HG03064 (cell line): ENCODE measurements at regions not wholly inside any gene's neighbourhood (a gene's known extent, or its start where the extent isn't known, plus 50 kb on each side); places are given as distances from the start of the nearest gene placed in this dataset.

ENCODE experiments used
- ATAC-seq: cut with Tn5 transposase; IDR thresholded peaks from one replicate; pipeline ENCODE4 v1.9.1; 2021; ENCODE audit warnings: low read depth; ENCODE audit not compliant: unreplicated experiment

DNA sequence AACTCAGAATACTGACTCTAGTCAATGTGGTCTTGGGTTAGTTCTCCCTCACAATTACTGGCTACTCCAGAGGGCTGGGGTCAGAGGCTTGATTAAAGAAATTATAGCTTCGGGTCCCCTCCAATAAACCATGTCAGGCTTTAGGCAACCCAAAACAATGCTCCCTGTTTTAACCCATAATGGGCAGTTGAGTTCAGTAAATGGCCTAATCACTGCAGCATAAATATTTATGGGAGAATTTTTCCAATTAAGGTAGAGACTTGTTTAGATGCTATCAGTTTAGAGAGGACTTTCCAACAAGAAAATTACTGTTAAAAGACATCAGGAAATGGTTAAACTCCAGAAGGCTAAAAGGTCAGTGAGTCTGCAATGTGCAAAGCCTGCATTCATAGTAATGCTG, 389.2 kb upstream of the PRICKLE1 start:
- ATAC-seq = no peak

DNA sequence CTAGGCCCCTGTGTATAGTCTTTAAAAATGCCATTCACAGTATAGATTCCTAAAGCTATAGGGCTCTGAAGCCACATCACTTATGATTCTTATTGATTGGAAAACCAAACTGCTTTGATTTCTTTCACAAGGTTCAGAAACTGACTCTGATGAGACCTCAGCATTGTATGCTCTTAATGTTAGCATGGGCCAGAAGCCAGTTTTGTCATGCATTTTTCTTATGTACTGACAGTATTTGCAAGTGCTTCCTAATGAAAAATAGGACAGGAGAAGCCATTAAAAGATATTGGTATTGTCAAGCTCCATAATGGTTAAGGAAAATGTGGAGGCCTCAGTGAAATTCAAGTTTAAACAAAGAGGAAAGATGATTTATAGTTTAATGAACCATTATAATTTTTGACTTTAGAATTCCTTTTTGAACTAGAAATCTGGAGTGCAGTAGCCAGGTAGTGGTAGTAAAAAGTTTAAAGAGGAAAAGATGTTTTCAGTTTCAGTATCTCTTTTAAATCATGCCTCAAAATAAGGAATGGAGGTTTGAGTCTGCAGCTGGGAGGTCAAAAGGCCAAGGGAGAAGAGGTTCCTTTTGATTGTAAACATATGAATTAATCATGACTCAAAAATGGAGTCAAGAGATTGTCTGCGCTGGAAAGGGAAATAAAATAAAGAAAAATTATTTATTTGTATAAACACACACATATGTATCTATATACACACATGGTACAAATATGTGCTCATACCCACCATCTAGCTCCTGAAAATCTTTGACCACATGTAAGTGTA, 388.1 kb upstream of the PRICKLE1 start:
- ATAC-seq = no peak

DNA sequence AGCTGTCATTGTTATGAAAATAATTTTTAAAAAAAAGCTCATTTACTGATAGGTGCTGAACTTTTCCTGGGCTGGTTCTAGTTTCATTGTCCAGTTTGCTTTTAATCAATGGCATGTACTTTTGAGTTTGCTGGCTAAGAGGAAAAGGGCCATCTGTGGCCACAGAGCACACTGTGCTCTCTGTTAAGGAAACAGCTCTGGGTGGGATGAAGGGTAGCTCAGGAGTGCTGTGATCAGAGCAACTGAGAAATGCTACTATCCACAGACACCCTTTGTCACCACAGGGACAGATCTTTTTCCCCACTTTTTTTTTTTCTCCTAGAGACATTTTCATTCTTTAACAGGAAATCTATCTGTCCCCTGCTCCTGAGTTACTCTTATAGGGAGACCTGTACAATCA, 387.1 kb upstream of the PRICKLE1 start:
- no peak for ATAC-seq

DNA sequence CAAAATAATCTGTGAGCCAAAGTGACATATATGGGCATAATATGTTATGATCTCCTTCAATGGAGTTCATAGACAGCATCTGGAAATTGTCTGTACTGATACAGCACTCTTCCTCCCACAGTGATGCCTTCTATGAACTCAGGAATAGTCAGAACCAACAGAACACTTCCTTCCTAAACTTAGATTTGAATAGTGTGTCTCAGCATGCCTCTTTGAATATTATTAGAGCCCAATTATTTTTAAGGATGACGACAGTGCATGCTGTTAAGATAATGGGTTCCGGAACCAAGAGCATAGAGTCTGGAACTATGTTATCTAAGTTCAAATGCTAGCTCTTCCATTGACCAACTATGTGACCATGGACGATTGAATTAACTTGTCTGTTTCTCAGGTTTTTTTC, 386.6 kb upstream of the PRICKLE1 start:
- ATAC-seq = no peak

DNA sequence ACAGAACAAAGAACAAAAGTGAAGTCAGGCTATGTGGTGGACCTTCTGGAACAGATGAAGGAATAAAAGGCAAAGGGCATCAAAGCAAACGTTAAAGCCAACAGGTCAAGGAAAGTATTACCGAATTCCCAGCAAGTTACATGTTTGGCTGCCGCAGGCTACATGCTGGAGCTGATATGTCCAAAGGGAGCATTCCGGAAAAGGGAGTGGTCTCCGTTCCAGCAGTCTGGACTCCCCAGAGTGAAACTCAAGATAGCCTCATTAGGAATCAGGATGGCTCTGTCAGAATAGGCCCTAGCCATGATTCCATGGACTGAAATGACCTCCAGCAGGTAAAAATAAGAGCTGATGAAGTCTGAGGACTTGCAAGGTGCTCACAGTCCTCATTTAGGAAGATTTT, 379.8 kb upstream of the PRICKLE1 start:
- ATAC-seq = no peak

DNA sequence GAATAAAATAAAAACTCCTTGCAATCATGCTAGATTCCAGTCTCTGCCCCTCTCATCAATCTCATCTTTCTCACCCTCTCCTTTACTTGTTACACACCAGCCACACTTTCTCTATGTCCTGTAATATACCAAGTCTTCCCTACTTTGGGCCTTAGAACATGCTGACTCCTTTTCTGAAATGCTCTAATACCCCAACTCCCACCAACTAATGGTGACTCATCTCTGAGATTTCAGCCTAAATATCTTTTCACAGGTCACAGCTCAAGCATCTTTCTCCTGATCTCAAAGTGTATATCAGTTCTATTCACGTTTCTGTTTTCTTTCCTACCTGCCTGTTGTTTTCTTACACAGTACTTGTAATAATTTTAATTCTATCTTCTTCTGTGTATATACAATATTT, 378.9 kb upstream of the PRICKLE1 start:
- no peak for ATAC-seq

DNA sequence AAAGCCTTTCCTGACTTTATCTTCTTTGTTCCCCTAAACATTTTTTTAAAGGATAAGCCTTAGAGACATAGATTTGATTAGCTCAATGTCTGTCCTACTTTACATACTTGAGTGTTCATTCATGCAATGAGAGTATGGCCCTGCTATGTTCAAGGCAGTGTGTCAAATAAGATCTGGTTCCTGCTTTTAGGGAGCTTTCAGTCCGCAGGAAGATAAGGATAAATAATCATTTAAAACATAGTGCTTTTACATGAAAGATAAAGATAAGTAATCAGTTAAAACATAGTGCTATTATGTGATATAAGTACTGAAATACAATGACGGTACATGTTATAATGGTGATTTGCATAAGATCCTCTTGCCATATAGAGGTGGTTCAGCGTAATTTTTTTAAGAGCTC, 378.3 kb upstream of the PRICKLE1 start:
- ATAC-seq = no peak

DNA sequence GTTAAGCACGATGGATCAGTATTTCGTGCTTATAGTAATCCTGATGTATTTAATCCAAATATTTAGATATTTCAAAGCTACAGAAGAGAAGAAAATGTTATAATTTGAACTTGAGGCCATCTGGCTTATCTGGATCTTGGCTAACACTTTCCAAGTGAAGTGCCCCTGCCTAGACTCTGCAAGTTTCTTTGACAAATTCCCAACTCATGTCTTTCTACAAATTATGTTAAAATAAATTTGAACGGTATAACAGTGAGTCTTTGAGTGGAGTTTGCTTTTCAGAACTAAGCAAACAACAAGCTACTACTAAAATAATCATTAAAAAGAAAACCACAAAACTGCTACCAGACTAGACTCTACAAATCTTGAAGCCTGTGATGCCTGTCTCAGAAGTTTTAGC, 374.4 kb upstream of the PRICKLE1 start:
- ATAC-seq = no peak

DNA sequence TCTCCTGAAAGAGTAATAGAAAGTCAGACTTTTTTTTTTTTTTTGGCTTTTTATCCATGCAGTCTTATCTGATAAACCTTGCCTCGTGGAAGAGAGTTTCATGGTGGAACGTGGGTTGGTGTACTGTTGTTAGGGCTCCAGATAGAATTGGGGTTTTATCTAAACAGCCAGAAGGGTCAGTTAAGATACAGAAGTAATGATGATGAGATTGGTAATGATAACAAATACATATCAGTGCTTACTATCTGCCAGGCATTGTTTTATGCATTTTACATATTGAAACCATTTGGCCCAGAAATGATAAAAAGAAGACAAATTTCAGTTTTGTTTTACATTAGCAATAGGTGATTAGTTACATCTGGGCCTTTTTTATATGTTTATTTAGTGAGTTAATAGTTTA, 372.8 kb upstream of the PRICKLE1 start:
- ATAC-seq = no peak

DNA sequence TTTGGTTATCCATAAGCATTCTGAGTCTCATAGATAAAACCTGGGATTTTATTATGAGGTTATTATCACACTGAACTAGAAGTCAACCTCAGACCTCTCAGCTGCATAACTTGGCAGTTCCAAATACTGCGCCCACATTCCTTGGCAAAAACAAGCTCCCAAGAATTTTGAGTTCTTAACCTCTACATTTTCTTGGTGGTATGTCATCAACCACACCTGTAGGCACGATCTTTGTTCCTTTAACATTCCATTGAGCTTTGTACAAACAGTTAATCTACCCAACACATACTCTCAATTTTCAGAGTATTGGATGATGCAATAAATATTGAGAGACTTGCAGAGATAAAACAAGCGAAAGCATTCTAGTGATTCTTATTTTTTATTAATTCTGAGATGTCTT, 371.8 kb upstream of the PRICKLE1 start:
- ATAC-seq = no peak

DNA sequence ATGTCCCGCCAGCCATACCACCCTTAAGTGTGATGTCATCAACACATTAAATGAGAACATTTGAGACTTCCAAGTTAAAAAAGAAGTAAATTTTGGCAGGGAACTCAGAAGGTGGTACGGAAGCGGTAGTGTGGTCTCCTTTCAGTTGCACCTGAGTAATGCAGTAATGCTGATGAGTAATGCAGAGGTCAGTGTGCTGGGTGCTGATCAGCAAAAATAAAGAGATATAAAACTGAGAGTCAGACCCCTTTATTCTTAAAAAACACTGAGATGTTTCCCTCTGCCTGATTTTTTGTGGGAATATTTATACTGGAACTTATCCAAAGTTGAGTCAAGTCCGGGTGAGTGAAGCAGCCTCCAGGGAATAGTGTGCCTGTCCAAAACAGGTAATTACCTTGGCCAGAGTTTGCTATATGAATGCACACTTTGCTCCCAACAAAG, 370.6 kb upstream of the PRICKLE1 start:
- ATAC-seq = no peak

DNA sequence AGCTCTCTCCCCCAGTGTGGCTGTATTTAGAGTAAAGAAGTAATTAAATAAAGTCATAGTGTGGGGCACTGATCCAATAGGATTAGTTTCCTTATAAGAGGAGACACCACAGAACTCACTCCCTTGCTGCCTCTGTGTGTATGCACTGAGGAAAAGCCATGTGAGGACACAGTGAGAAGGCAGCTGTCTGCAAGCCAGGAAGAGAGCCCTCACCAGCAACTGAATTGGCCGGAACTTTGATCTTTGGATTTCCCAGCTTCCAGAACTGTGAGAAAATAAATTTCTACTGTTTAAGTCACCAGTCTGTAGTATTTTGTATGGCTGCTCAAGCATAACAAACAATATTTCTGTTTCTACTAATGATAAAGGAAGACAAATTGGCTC, 368.7 kb upstream of the PRICKLE1 start:
- ATAC-seq = no peak

DNA sequence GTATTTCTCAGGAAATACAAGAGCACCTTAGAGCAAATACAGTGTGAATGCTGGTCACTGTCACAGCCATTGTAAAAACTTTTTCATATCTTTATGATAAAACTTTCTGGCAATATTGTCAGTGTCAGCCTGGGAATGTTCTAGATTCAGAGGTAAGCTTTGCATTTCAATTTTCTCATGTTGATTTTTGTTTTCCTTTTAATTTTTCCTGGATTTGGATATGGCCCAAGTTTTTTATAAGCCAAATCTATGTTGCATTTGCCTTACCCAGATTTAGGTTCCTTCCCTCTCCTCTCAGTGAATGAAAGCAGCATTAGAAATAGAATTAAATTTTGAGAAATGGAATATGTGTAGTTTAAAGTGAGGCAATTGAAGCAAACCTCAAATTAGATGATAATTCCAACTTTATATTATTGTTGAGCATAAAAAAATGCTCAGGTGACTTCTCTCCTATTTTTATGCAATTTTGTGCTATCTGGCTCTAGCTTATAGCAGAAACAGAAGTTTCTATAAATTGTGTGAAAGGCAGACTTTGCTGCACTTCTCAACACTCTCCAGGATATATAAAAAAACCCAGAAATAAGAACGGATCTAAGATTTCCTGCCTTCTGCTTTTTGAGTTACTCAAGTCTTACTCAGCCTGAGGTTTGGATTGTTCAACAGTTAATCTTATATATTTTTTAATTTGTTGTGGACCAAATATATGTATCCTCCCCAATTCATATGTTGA, 368.2 kb upstream of the PRICKLE1 start:
- no peak for ATAC-seq

DNA sequence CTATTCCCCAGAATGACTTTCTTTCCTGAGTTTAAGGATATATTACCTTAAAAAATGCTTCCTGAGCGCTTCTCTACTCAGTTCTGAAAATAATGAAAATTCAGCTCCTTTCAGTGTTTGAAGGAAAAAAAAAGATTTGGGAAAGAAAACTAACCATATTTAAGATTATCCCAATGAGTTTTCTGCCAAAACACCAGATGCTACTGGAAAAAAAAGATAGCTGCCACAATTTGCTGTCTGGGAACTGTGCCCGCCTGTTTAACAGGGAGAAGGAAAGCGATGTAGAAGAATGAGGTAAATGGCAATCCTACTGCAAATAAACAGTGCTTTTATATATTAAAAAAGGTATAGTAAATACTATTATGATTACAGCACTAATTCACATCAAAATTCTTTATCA, 367.6 kb upstream of the PRICKLE1 start:
- no peak for ATAC-seq

DNA sequence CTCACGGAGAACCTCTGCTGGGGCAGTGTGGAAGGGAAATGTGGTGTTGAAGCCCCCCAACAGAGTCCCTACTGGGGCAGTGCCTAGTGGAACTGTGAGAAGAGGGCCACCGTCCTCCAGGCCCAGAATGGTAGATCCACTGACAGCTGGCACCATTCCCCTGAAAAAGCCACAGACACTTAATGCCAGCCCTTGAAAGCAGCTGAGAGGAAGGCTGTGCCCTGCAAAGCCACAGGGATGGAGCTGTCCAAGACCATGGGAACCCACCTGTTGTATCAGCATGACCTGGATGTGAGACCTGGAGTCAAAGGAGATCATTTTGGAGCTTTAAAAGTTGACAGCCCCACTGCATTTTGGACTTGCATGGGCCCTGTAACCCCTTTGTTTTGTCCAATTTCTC, 363.5 kb upstream of the PRICKLE1 start:
- ATAC-seq = no peak

DNA sequence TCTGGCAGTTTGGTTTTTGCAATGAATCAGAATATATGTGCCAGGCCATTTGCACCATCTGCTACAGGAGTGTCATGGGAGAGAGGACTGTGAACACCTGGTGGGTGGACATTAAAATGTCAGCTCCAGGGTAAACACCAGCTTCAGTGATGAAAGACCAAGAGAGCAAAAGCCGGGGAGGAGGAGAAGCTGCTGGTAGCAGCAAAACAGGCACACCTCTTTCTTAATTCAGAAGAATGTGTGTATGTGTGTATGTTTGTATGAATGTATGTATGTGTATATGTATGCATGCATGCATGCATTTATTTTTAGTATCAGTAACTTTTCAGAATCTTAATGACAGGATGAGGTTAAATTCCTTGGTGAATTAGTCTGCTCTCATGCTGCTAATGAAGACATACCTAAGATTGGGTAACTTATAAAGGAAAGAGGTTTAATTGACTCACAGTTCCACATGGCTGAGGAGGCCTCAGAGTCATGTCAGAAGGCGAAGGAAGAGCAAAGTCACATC, 357.4 kb upstream of the PRICKLE1 start:
- no peak for ATAC-seq

DNA sequence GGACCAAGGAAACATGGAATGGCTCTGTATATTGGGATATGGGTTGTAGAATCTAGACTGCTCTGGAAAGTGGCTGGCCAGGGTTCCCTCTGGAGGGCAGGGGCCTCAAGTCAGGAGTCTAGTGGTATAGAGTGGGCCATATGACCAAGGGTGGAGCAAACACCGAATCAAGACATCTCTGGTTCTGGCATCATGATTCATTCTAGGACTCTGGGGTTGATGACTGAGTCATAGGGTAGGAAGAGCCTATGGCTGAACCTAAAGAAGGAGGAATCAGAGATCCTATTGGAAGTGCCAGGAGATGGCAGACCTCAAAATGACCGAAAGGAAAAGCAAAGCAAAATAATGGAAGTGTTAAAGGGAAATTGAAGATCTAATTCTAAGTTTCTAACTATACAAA, 356.4 kb upstream of the PRICKLE1 start:
- ATAC-seq = no peak

DNA sequence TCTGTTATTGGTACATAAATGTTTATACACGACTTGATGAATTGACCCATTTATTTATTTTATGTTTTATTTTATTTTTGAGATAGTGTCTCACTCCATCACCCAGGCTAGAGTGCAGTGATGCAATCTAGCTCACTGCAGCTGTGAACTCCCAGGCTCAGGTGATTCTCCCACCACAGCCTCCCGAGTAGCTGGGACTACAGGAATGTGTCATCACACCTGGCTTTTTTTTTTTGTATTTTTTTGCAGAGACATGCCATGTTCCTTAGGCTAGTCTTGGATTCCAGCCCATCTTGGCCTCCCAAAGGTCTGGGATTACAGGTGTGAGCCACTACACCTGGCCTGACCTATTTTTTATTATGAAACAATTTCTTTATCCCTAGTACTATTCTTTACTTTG, 355.0 kb upstream of the PRICKLE1 start:
- no peak for ATAC-seq

DNA sequence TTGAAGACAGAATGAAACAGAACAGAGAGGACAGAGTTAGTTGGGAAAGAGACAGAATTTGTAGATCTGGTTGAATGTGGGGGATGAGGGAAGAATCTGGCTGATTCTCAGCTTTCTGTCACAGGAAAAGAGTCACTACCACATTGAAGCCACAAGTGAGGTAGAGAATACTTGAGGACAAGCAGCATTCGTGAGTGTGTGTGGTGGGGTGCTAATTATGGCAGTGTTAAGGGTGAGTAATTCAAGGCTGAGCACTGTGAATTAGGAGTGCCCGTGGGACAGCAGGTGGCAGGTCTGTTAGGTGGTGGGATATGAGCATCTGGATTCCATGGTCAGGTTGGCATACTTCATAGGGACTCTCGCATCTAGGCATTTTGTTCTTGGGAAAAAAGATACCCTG, 347.4 kb upstream of the PRICKLE1 start:
- ATAC-seq = no peak

DNA sequence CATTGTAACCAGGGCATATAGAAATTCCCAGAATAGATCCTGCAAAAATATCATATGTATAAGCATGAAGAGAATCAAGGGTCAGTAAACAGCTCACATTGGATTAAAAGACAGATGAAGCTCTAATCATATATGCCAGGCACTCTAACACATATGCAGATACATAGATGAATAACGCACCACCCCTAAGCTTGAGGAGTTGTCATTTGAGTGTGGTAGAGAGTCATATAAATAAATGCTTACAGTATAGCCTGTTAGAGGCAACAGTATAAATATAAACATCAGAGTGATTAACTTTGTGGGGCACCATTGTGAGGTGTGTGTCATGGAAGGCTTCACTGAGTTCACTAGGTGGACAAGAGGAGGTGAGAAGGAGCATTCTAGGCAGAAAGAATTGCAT, 346.7 kb upstream of the PRICKLE1 start:
- ATAC-seq = no peak

DNA sequence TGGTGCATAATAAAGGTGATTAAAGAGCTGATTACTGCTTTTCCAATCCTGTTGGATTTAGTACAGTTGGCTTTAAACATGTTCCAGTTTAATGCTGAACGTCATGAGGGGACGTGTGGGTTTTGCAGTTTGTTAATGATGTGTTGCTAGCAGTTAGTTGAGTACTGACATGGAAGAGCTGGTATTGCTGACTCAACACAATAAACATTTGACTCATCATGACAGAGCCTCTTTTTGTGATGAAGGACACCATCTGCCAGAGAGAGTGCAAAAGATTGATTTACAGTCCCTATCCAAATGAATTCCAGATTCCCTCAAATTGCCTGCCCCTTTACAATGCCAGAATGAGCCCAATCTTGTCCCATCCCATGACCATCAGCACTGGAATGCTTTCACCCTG, 346.2 kb upstream of the PRICKLE1 start:
- ATAC-seq = no peak

DNA sequence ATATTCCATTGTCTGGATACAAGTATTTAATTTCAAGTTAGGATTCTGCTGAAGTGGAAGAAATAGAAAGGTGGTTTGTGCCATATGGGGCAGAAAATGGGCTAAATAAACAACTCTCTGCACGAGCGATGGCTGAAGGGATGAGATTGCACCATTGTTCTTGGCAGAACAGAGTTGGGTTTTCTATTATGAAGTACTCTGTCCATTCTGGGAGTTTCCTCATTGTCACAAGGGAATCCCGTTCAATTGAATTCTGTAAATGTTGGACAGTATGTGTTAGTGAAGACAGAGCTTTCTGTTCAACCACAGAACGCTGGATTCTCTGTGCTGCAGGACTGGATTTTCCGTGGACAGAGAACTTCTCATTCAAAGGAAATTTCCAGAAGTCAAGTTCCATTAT, 345.5 kb upstream of the PRICKLE1 start:
- ATAC-seq = no peak
